22Rv1 (cell line): ENCODE measurements at regions not wholly inside any gene's neighbourhood (a gene's known extent, or its start where the extent isn't known, plus 50 kb on each side); places are given as distances from the start of the nearest gene placed in this dataset.

Experiments used
- ZFX ChIP-seq: fragments of 450-650 bp; IDR thresholded peaks from 2 replicates; pipeline ENCODE4 v1.6.1; 2017; ENCODE audit warnings: antibody characterized with exemption, borderline replicate concordance
- TF ChIP-seq, protein P1 (sequence below): fragments of 450-650 bp; IDR thresholded peaks from 2 replicates; pipeline ENCODE4 v1.5.1; 2017; ENCODE audit warnings: mild to moderate bottlenecking

DNA sequence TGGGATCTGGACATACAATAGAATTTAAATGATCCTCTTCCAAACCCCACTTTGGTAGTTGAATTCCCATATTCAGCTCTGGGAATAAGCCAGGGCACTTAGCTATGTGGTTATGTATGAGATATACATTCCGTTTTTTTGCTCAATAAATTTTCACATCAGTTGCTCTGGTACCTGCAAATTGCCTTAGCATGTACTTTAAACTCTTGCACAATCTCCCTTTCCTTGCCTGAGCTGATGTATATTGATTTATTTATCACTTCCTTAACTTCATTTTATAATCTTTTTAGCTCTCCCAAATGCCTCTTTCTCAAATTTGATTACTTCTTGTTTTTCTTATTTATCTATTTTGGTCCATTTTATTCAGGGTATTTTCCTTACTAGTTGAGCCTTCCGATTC, 90.1 kb upstream of the AGA start:
- TF ChIP-seq, protein P1, sequence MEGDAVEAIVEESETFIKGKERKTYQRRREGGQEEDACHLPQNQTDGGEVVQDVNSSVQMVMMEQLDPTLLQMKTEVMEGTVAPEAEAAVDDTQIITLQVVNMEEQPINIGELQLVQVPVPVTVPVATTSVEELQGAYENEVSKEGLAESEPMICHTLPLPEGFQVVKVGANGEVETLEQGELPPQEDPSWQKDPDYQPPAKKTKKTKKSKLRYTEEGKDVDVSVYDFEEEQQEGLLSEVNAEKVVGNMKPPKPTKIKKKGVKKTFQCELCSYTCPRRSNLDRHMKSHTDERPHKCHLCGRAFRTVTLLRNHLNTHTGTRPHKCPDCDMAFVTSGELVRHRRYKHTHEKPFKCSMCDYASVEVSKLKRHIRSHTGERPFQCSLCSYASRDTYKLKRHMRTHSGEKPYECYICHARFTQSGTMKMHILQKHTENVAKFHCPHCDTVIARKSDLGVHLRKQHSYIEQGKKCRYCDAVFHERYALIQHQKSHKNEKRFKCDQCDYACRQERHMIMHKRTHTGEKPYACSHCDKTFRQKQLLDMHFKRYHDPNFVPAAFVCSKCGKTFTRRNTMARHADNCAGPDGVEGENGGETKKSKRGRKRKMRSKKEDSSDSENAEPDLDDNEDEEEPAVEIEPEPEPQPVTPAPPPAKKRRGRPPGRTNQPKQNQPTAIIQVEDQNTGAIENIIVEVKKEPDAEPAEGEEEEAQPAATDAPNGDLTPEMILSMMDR = no peak
- TF ChIP-seq ZFX = no peak
